H9 (cell line): ENCODE measurements at regions not wholly inside any gene's neighbourhood (a gene's known extent, or its start where the extent isn't known, plus 50 kb on each side); places are given as distances from the start of the nearest gene placed in this dataset.

Experiments used
- DNase-seq: peaks from one replicate; pipeline ENCODE4 v3.0.0-alpha.2; 2017
- H2AFZ ChIP-seq: one replicate; pipeline ENCODE4 v1.6.1; 2013; ENCODE audit warnings: mild to moderate bottlenecking, low read length, control low read depth, moderate library complexity
- H2AK5ac ChIP-seq: 2 replicates; pipeline ENCODE4 v1.6.1; 2013; ENCODE audit warnings: low read length, control low read depth, mixed read lengths; ENCODE audit not compliant: insufficient read length
- H2BK120ac ChIP-seq: one replicate; pipeline ENCODE4 v1.6.1; 2013; ENCODE audit warnings: low read depth, mild to moderate bottlenecking, low read length, control low read depth, inconsistent platforms; ENCODE audit not compliant: poor library complexity, severe bottlenecking
- H2BK12ac ChIP-seq: 2 replicates; pipeline ENCODE4 v1.6.1; 2013; ENCODE audit warnings: low read length, control low read depth, mixed read lengths, low read depth; ENCODE audit not compliant: insufficient read length
- H2BK15ac ChIP-seq: 2 replicates; pipeline ENCODE4 v1.6.1; 2013; ENCODE audit warnings: low read depth, low read length, control low read depth
- H2BK20ac ChIP-seq: one replicate; pipeline ENCODE4 v1.6.1; 2013; ENCODE audit warnings: low read depth, mild to moderate bottlenecking, low read length, control low read depth, inconsistent platforms; ENCODE audit not compliant: poor library complexity, severe bottlenecking
- H2BK5ac ChIP-seq: 2 replicates; pipeline ENCODE4 v1.6.1; 2013; ENCODE audit warnings: low read length, control low read depth, mixed read lengths; ENCODE audit not compliant: insufficient read length
- H3K14ac ChIP-seq: 2 replicates; pipeline ENCODE4 v1.6.1; 2013; ENCODE audit warnings: low read length, control low read depth; ENCODE audit not compliant: insufficient read depth
- H3K18ac ChIP-seq: 2 replicates; pipeline ENCODE4 v1.6.1; 2013; ENCODE audit warnings: low read depth, mild to moderate bottlenecking, mixed read lengths, low read length, control low read depth; ENCODE audit not compliant: insufficient read length
- H3K23ac ChIP-seq: 2 replicates; pipeline ENCODE4 v1.6.1; 2013; ENCODE audit warnings: low read length, control low read depth, mixed read lengths, low read depth; ENCODE audit not compliant: insufficient read length
- H3K23me2 ChIP-seq: 2 replicates; pipeline ENCODE4 v1.6.1; 2013; ENCODE audit warnings: low read depth, mild to moderate bottlenecking, mixed read lengths, low read length, control low read depth; ENCODE audit not compliant: insufficient read length, poor library complexity, severe bottlenecking
- H3K27ac ChIP-seq: 2 replicates; pipeline ENCODE4 v1.5.1; 2013; ENCODE audit warnings: low read length, control low read depth, mixed read lengths, low read depth; ENCODE audit not compliant: insufficient read length
- H3K27me3 ChIP-seq: 2 replicates; pipeline ENCODE4 v1.6.1; 2013; ENCODE audit warnings: low read length, control low read depth, inconsistent platforms; ENCODE audit not compliant: insufficient read depth
- H3K4ac ChIP-seq: 2 replicates; pipeline ENCODE4 v1.6.1; 2013; ENCODE audit warnings: low read depth, mild to moderate bottlenecking, control low read depth, inconsistent platforms, low read length, moderate library complexity
- H3K4me1 ChIP-seq: 2 replicates; pipeline ENCODE4 v1.6.1; 2013; ENCODE audit warnings: low read length, control low read depth, inconsistent platforms; ENCODE audit not compliant: insufficient read depth
- H3K4me2 ChIP-seq: 2 replicates; pipeline ENCODE4 v1.6.1; 2013; ENCODE audit warnings: low read length, control low read depth, mixed read lengths; ENCODE audit not compliant: insufficient read length, insufficient read depth
- H3K56ac ChIP-seq: 2 replicates; pipeline ENCODE4 v1.6.1; 2013; ENCODE audit warnings: low read depth, mild to moderate bottlenecking, mixed read lengths, low read length, control low read depth; ENCODE audit not compliant: insufficient read length
- H3K79me1 ChIP-seq: 2 replicates; pipeline ENCODE4 v1.6.1; 2013; ENCODE audit warnings: low read depth, mild to moderate bottlenecking, moderate library complexity, low read length, control low read depth, inconsistent platforms; ENCODE audit not compliant: insufficient read depth, poor library complexity, severe bottlenecking
- H3K79me2 ChIP-seq: 2 replicates; pipeline ENCODE4 v1.6.1; 2013; ENCODE audit warnings: low read length, control low read depth, inconsistent platforms; ENCODE audit not compliant: insufficient read depth
- H3K9ac ChIP-seq: 2 replicates; pipeline ENCODE4 v1.6.1; 2013; ENCODE audit warnings: low read length, control low read depth, mixed read lengths; ENCODE audit not compliant: insufficient read length; ENCODE audit errors: extremely low read depth
- H3K9me3 ChIP-seq: one replicate; pipeline ENCODE4 v1.6.1; 2013; ENCODE audit warnings: low read depth, low read length, inconsistent platforms; ENCODE audit not compliant: control insufficient read depth
- H3T11ph ChIP-seq: one replicate; pipeline ENCODE4 v1.6.1; 2013; ENCODE audit warnings: mild to moderate bottlenecking, low read length, control low read depth, inconsistent platforms
- H4K20me1 ChIP-seq: one replicate; pipeline ENCODE4 v1.6.1; 2013; ENCODE audit not compliant: control insufficient read depth, insufficient read length, insufficient read depth
- H4K5ac ChIP-seq: 2 replicates; pipeline ENCODE4 v1.6.1; 2013; ENCODE audit warnings: low read depth, mild to moderate bottlenecking, mixed read lengths, low read length, control low read depth; ENCODE audit not compliant: insufficient read length
- H4K8ac ChIP-seq: replicated peaks from 2 replicates; pipeline ENCODE4 v1.6.1; 2013; ENCODE audit warnings: low read length, control low read depth, mixed read lengths, low read depth; ENCODE audit not compliant: insufficient read length
- H4K91ac ChIP-seq: 2 replicates; pipeline ENCODE4 v1.6.1; 2013; ENCODE audit warnings: low read depth, mild to moderate bottlenecking, moderate library complexity, mixed read lengths, low read length, control low read depth; ENCODE audit not compliant: insufficient read length
- H3K27ac Mint-ChIP-seq, 3 experiments: 2 replicates in 2 of 3; 3 replicates in 1 of 3; pipeline ENCODE4 v1.8.0; 2020 to 2021; ENCODE audit warnings: mixed read lengths in 3 of 3, mild to moderate bottlenecking in 1 of 3, moderate library complexity in 1 of 3
- H3K27me3 Mint-ChIP-seq: 2 replicates; pipeline ENCODE4 v1.8.0; 2021; ENCODE audit warnings: low read depth, mild to moderate bottlenecking, moderate library complexity, mixed read lengths
- H3K36me3 Mint-ChIP-seq, 3 experiments: 2 replicates in 2 of 3; 3 replicates in 1 of 3; pipeline ENCODE4 v1.8.0; 2020 to 2021; ENCODE audit warnings: low read depth in 3 of 3, mixed read lengths in 3 of 3; ENCODE audit not compliant: insufficient read depth in 1 of 3
- H3K4me1 Mint-ChIP-seq, 2 experiments: 2 replicates each; pipeline ENCODE4 v1.8.0; 2020; ENCODE audit warnings: mixed read lengths in 2 of 2
- H3K4me3 Mint-ChIP-seq, 2 experiments: 2 replicates in 1 of 2; 3 replicates in 1 of 2; pipeline ENCODE4 v1.8.0; 2020 to 2021; ENCODE audit warnings: mild to moderate bottlenecking in 2 of 2, mixed read lengths in 2 of 2, moderate library complexity in 1 of 2
- H3K9me3 Mint-ChIP-seq, 2 experiments: 2 replicates in 1 of 2; 3 replicates in 1 of 2; pipeline ENCODE4 v1.8.0; 2020; ENCODE audit warnings: mild to moderate bottlenecking in 2 of 2, mixed read lengths in 2 of 2, moderate library complexity in 1 of 2
- CTCF ChIP-seq: fragments of 200-600 bp; sonication (generic); conservative IDR thresholded peaks from 3 replicates; pipeline ENCODE4 v1.8.0; 2021; ENCODE audit warnings: antibody characterized with exemption, mild to moderate bottlenecking

DNA sequence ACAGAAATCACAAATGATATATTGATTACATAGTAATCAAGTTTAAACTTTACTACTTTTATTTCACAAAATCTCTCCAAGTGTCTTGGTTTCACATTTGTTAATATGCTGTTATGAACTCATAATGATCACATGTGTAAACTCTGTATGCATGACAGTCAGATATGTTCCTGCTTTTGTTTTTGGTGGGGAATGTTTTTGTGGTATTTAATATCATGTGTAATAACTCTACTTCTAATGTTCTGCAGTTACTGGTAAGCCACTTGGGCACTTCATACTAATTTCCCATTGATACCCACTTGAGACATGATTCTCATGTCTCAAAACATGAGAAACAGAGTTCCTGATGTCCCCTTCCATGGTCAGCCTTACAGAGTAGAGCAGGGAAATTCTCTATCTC, 109.1 kb upstream of the INHBA start:
- no peak overlapping the region for H2AFZ ChIP-seq
- H3T11ph ChIP-seq, result no peak overlapping the region
- peaks cover 15 to 18% of the 10 kb centered on the region in 2 experiments for H3K9me3 Mint-ChIP-seq

More for the DNA sequence above, 109.1 kb upstream of the INHBA start:
- Histone ChIP-seq H2BK12ac (no peak overlapping the region), H2BK5ac (no peak overlapping the region), H2BK15ac (no peak overlapping the region), H3K14ac (no peak overlapping the region), H2AK5ac (no peak overlapping the region), H4K5ac (no peak overlapping the region), H3K4ac (no peak overlapping the region), H3K9me3 (peaks cover 9% of the 10 kb centered on the region), H3K79me1 (no peaks in the 10 kb centered on the region), H3K4me2 (no peak overlapping the region), H3K23me2 (no peaks in the 10 kb centered on the region), H3K27ac (no peak overlapping the region), H3K18ac (no peak overlapping the region), H3K79me2 (no peaks in the 10 kb centered on the region), H4K91ac (no peak overlapping the region), H3K56ac (no peak overlapping the region), H3K23ac (no peak overlapping the region), H4K8ac (no peak overlapping the region), H4K20me1 (no peaks in the 10 kb centered on the region), H3K4me1 (no peaks in the 10 kb centered on the region; the same call in 1 of the 2 replicates), H2BK20ac (no peak overlapping the region), H3K9ac (no peak overlapping the region), H3K27me3 (no peaks in the 10 kb centered on the region), H2BK120ac (no peak overlapping the region)
- H3K27me3 Mint-ChIP-seq, result no peaks in the 10 kb centered on the region; the same call in 1 of the 2 replicates
- no peak overlapping the region for H3K27ac Mint-ChIP-seq
- DNase-seq, result no peak
- no peak overlapping the region for H3K4me3 Mint-ChIP-seq
- peaks cover 13 to 22% (median 17%) of the 10 kb centered on the region in 3 experiments for H3K36me3 Mint-ChIP-seq
- no peak for TF ChIP-seq CTCF
- peaks cover 58 to 62% of the 10 kb centered on the region in 2 experiments for H3K4me1 Mint-ChIP-seq
